ENCODE measurements at regions not wholly inside any gene's neighbourhood (a gene's known extent, or its start where the extent isn't known, plus 50 kb on each side); places are given as distances from the start of the nearest gene placed in this dataset.

GRCh38 chr7:24366876-24367275 lies 82.9 kb downstream of the NPY start:
- no peaks in the 10 kb centered on the region for H3K27me3 ChIP-seq
- intact Hi-C loops (cut with DNase I): no loop called here

GRCh38 chr7:24368161-24368560 lies 84.2 kb downstream of the NPY start:
- Histone ChIP-seq H3K27me3 (no peaks in the 10 kb centered on the region), H3K9me3 (no peaks in the 10 kb centered on the region), H3K4me3 (no peak overlapping the region), H3K36me3 (no peaks in the 10 kb centered on the region), H3K27ac (no peak overlapping the region), H3K4me1 (no peaks in the 10 kb centered on the region)
- DNase-seq (no peak), ATAC-seq (no peak)
- no peak for TF ChIP-seq POLR2A (IDR thresholded peaks at IDR 0.05)
- intact Hi-C loops (cut with DNase I): no loop called here
- WGBS (ENCODE audit: insufficient coverage, low coverage, low lambda C conversion rate, missing lambda C conversion rate): 52% methylated on average over 2 of the region's 2 CpGs

More at GRCh38 chr7:24366876-24367275, 82.9 kb downstream of the NPY start:
- ATAC-seq (no peak), DNase-seq (no peak)
- 74% methylated on average over 4 of the region's 4 CpGs for WGBS (ENCODE audit: insufficient coverage, low coverage, low lambda C conversion rate, missing lambda C conversion rate)
- H3K4me3 ChIP-seq: no peak overlapping the region
- TF ChIP-seq CTCF (IDR thresholded peaks at IDR 0.05) (no peak), POLR2A (IDR thresholded peaks at IDR 0.05) (no peak)
- H3K36me3 ChIP-seq: no peaks in the 10 kb centered on the region
- H3K27ac ChIP-seq: no peak overlapping the region
- no peaks in the 10 kb centered on the region for H3K4me1 ChIP-seq
- no peaks in the 10 kb centered on the region for H3K9me3 ChIP-seq

- 37% methylated on average over 2 of the region's 5 CpGs for WGBS (ENCODE audit: insufficient coverage, low coverage, low lambda C conversion rate, missing lambda C conversion rate)
These were observed 86.6 kb downstream of the NPY start for GRCh38 chr7:24370541-24370940.

GRCh38 chr7:24372961-24373955 lies 89.3 kb downstream of the NPY start:
- 65% methylated on average over 10 of the region's 17 CpGs for WGBS (ENCODE audit: insufficient coverage, low coverage, low lambda C conversion rate, missing lambda C conversion rate)
- Histone ChIP-seq H3K27ac (no peak overlapping the region), H3K27me3 (no peaks in the 10 kb centered on the region), H3K4me3 (no peak overlapping the region), H3K4me1 (no peaks in the 10 kb centered on the region), H3K36me3 (no peaks in the 10 kb centered on the region), H3K9me3 (no peaks in the 10 kb centered on the region)
- intact Hi-C loops (cut with DNase I): no loop called here
- ATAC-seq: no peak
- TF ChIP-seq CTCF (IDR thresholded peaks at IDR 0.05) (no peak), POLR2A (IDR thresholded peaks at IDR 0.05) (no peak)
- no peak for DNase-seq

More at GRCh38 chr7:24370541-24370940, 86.6 kb downstream of the NPY start:
- Histone ChIP-seq H3K27ac (no peak overlapping the region), H3K9me3 (no peaks in the 10 kb centered on the region), H3K36me3 (no peaks in the 10 kb centered on the region), H3K4me1 (no peaks in the 10 kb centered on the region), H3K4me3 (no peak overlapping the region), H3K27me3 (no peaks in the 10 kb centered on the region)
- no peak for ATAC-seq
- intact Hi-C loops (cut with DNase I): no loop called here
- TF ChIP-seq POLR2A (IDR thresholded peaks at IDR 0.05) (no peak), CTCF (IDR thresholded peaks at IDR 0.05) (no peak)
- no peak for DNase-seq

GRCh38 chr7:24378871-24379616 lies 95.1 kb downstream of the NPY start:
- H3K4me1 ChIP-seq: no peaks in the 10 kb centered on the region
- intact Hi-C loops (cut with DNase I): no loop called here
- WGBS (ENCODE audit: insufficient coverage, low coverage, low lambda C conversion rate, missing lambda C conversion rate): 80% methylated on average over 6 of the region's 8 CpGs
- no peak overlapping the region for H3K4me3 ChIP-seq
- no peak overlapping the region for H3K27ac ChIP-seq
- ATAC-seq (no peak), DNase-seq (no peak)
- H3K36me3 ChIP-seq: no peaks in the 10 kb centered on the region
- no peaks in the 10 kb centered on the region for H3K27me3 ChIP-seq
- TF ChIP-seq POLR2A (IDR thresholded peaks at IDR 0.05): no peak
- TF ChIP-seq CTCF (IDR thresholded peaks at IDR 0.05): no peak
- no peaks in the 10 kb centered on the region for H3K9me3 ChIP-seq

Data from right lobe of liver (tissue), 6 donors.